Coronary artery (tissue), 2 donors: ENCODE measurements at regions not wholly inside any gene's neighbourhood (a gene's known extent, or its start where the extent isn't known, plus 50 kb on each side); places are given as distances from the start of the nearest gene placed in this dataset.
"Not testable (repeated sequence)": the region's sequence is repeated elsewhere in the genome, so short reads cannot be mapped to it uniquely, and the experiment has no call there.

ENCODE experiments used
- DNase-seq: peaks from one replicate; pipeline ENCODE4 v3.0.0-alpha.2; 2017; ENCODE audit warnings: low spot score
- H3K27ac ChIP-seq, 2 donors: fragments of 200-600 bp; sonication (generic); one replicate each; pipeline ENCODE4 v1.5.1; 2016 to 2019
- H3K4me3 ChIP-seq: fragments of 200-600 bp; sonication (generic); 2 replicates; pipeline ENCODE4 v1.5.1; 2016; ENCODE audit warnings: mild to moderate bottlenecking, moderate library complexity

GRCh38 chr1:120465900-120466299 is 51.1 kb downstream of the NBPF8 start:
- not testable (repeated sequence) for H3K27ac ChIP-seq, H3K4me3 ChIP-seq, DNase-seq

GRCh38 chr1:120477663-120478062 is 62.8 kb downstream of the NBPF8 start:
- H3K4me3 ChIP-seq, H3K27ac ChIP-seq, DNase-seq: not testable (repeated sequence)

DNA sequence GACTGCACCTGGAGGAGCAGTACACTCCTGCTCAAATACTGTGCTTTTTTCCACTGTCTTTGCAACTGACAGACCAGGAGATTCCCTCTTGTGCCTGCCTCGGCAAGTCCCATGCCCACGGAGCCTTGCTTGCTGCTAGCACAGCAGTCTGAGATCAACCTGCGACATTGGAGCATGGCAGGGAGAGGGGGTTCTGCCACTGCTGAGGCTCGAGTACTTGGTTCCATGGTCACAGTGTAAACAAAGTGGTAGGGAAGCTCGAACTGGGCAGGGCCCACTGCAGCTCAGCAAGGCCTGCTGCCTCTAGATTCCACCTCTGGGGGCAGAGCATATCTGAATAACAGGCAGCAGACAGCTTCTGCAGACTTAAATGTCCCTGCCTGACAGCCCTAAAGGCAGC is 63.6 kb downstream of the NBPF8 start:
- not testable (repeated sequence) for H3K27ac ChIP-seq, H3K4me3 ChIP-seq, DNase-seq

DNA sequence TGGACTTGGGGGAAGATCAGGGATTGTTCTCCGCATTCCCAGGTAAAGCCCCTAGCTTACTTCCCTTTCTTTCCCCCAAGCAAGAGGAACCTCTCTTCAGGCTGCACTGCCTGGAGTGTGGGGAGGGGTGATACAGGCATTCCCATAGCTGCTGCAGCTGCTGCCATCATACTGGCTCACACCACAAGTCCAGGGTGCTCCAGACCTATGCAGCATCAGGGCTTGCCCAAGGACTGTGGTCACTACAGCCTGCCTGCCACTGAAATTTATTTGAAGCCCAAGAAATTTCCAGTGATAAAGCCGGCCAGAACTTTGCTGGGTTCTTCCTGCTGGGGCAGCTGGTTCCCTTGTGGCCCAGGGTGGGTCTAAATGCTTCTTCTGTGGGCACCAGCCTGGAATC is 72.7 kb downstream of the NBPF8 start:
- H3K4me3 ChIP-seq, DNase-seq, H3K27ac ChIP-seq: not testable (repeated sequence)

GRCh38 chr1:120489217-120489616 is 74.4 kb downstream of the NBPF8 start:
- H3K4me3 ChIP-seq, DNase-seq, H3K27ac ChIP-seq: not testable (repeated sequence)

GRCh38 chr1:120497145-120497544 is 82.3 kb downstream of the NBPF8 start:
- H3K27ac ChIP-seq, DNase-seq, H3K4me3 ChIP-seq: not testable (repeated sequence)

DNA sequence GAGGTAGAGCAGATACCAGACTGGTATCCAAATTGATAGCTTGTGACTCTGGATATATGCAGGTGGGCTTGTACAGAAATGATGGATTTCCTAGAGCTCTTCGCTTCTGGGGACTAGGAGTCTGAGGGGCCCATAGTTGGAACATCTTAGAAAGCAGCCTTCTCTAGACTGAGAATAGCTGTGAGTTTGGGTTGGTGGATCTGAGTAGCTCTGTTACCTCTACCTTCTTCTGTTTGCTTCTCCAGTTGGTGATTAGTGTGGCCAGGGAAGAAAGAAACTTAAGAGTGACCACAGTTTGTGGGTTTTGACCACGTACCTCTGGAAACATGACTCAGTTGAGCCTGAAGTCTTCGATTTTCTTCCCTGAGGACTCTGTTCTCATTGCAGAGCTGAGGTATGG is 88.4 kb downstream of the NBPF8 start:
- DNase-seq, H3K4me3 ChIP-seq, H3K27ac ChIP-seq: not testable (repeated sequence)

DNA sequence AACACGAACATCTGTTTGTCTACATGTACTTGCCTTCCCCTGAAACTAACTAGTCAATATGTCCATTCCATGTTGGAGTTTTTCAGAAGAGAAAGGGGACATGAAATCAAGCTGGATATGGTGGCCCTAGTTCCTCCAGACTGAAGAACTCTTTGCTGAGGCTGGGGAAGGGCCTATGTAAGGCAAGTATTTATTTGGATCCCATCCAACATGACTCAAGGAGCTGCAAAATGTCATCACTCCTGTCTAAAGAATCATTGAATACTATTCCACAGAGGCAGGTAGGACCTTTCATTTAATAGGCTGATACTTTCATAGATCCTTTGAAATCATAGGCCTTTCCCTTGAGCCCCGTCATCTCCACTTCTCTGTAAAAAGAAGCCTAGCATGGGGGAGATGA is 91.5 kb downstream of the NBPF8 start:
- not testable (repeated sequence) for H3K27ac ChIP-seq, H3K4me3 ChIP-seq, DNase-seq

GRCh38 chr1:120508351-120508750 is 93.5 kb downstream of the NBPF8 start:
- H3K27ac ChIP-seq, H3K4me3 ChIP-seq, DNase-seq: not testable (repeated sequence)

DNA sequence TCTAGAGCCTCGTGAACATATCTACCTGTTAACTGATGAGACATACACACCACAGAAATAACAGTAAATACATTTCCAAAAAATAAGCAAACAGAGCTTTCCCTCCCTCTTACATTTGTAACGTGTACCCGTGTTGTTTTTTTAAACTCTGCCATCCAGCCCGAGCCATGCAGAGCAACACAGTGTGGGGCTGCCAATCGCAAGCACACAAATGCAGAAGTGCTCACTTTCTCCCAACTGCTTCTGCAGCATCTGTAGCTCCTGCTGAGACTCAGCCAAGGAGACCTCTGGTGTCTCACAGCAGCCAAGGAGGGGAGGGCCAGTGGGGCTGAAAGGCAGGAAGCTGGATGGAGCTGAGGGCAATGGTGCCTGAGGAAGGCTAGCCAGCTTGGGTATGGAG is 94.4 kb downstream of the NBPF8 start:
- DNase-seq, H3K27ac ChIP-seq, H3K4me3 ChIP-seq: not testable (repeated sequence)

GRCh38 chr1:120513099-120513498 is 98.3 kb downstream of the NBPF8 start:
- not testable (repeated sequence) for DNase-seq, H3K4me3 ChIP-seq, H3K27ac ChIP-seq

- not testable (repeated sequence) for DNase-seq, H3K4me3 ChIP-seq, H3K27ac ChIP-seq
Measured at GRCh38 chr1:120513531-120513930, 98.7 kb downstream of the NBPF8 start.

DNA sequence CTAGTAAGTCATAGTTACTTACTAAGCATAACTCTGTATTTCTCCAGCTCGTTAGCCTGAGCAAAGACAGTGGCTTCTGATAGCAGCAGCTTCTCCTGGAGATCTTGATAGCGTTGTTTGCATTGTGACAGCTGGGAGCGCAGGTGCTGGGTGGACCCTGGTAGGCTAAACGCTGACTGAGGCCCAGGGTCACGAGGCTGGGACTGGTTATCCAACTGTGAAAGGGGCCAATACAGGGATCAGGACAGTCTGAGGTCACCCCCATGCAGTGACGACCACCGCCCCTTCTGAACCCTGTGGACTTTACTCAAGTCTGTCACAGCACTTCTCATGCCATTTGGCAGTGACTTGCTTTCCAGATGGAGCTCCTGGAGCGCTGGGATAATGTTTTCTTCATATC is 104.4 kb downstream of the NBPF8 start:
- not testable (repeated sequence) for H3K4me3 ChIP-seq, DNase-seq, H3K27ac ChIP-seq

DNA sequence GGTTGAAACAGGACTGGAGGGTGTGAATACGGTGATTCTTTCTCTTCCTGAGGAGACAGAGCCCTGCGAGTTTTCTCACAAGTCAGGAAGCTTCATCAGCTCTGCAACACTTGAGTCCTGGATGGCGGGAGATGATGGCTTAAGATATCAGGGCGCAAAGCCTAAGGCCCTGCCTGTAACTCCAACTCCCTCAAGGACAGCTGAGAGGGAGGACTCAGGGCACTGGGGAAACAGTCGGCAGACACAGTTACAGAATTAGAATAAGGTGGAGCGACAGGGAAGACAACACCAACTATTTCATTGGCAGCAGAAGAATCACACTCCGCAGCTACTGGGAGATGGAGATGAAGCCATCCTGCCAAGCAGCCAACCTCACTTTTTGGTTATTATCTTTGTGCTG is 109.6 kb downstream of the NBPF8 start:
- not testable (repeated sequence) for DNase-seq, H3K27ac ChIP-seq, H3K4me3 ChIP-seq

GRCh38 chr1:120525386-120525785 is 110.6 kb downstream of the NBPF8 start:
- peak overlapping the region in 1 of 2 donors; percentile 3 for H3K27ac ChIP-seq
- not testable (repeated sequence) for H3K4me3 ChIP-seq, DNase-seq

- H3K4me3 ChIP-seq, DNase-seq, H3K27ac ChIP-seq: not testable (repeated sequence)
Measured at GRCh38 chr1:120529475-120530089, 114.7 kb downstream of the NBPF8 start.

DNA sequence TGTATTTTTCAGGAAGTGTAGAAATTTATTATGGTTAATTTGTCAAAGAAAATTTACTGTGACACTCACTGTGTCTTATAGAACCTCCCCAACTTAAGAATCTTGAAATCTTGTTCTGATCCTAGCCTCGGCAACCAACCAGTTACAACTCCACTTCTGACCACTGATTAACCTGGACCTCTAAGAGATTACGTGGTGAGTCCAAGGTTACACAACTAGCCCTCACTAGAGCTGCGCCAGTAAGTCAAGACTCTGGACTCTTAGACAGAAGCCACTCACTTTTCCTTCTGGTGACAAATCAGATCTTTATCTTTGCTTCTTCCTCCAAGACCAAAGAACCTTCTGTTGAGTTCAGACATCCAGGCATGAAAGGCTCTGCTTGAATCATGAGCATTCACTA is 116.6 kb downstream of the NBPF8 start:
- DNase-seq, H3K4me3 ChIP-seq, H3K27ac ChIP-seq: not testable (repeated sequence)

GRCh38 chr1:120534361-120535047 is 119.7 kb downstream of the NBPF8 start:
- DNase-seq, H3K4me3 ChIP-seq, H3K27ac ChIP-seq: not testable (repeated sequence)

GRCh38 chr1:120535052-120535451 is 120.2 kb downstream of the NBPF8 start:
- H3K4me3 ChIP-seq, DNase-seq, H3K27ac ChIP-seq: not testable (repeated sequence)

GRCh38 chr1:120541394-120541793 is 126.6 kb downstream of the NBPF8 start:
- DNase-seq, H3K4me3 ChIP-seq, H3K27ac ChIP-seq: not testable (repeated sequence)
